Stimulated activated naive B cell treated with anti-CD40 and anti-IgM and Interleukin-4, amounts not matched to agents 10 μg/mL and 1 μg/mL and 100 μg/mL, for 72 hours (primary cell): ENCODE measurements at regions not wholly inside any gene's neighbourhood (a gene's known extent, or its start where the extent isn't known, plus 50 kb on each side); places are given as distances from the start of the nearest gene placed in this dataset.
"Not testable (repeated sequence)": the region's sequence is repeated elsewhere in the genome, so short reads cannot be mapped to it uniquely, and the experiment has no call there.

ENCODE experiments used
- ATAC-seq, 2 donors: fragments of 150-1000 bp; cut with Tn5 transposase; replicated peaks; 2 replicates each; pipeline ENCODE4 v1.10.0; 2021; ENCODE audit warnings: moderate library complexity in 1 of 2
- DNase-seq: peaks from one replicate; pipeline ENCODE4 v3.0.0; 2021
- H3K27ac Mint-ChIP-seq: one replicate; pipeline ENCODE4 v1.8.0; 2022; ENCODE audit warnings: mild to moderate bottlenecking, mixed read lengths
- H3K27me3 Mint-ChIP-seq, 2 donors: one replicate each; pipeline ENCODE4 v1.8.0; 2022; ENCODE audit warnings: mixed read lengths in 2 of 2
- H3K36me3 Mint-ChIP-seq, 2 donors: one replicate each; pipeline ENCODE4 v1.8.0; 2022; ENCODE audit warnings: mixed read lengths in 2 of 2, mild to moderate bottlenecking in 1 of 2
- H3K4me1 Mint-ChIP-seq, 2 donors: one replicate each; pipeline ENCODE4 v1.8.0; 2022; ENCODE audit warnings: mixed read lengths in 2 of 2, mild to moderate bottlenecking in 1 of 2
- H3K4me3 Mint-ChIP-seq, 2 donors: one replicate each; pipeline ENCODE4 v1.8.0; 2022; ENCODE audit warnings: mild to moderate bottlenecking in 2 of 2, mixed read lengths in 2 of 2, moderate library complexity in 1 of 2
- H3K9me3 Mint-ChIP-seq, 2 donors: one replicate each; pipeline ENCODE4 v1.8.0; 2022; ENCODE audit warnings: mixed read lengths in 2 of 2, mild to moderate bottlenecking in 1 of 2

- no peak for DNase-seq
- Mint-ChIP-seq H3K9me3 (peaks cover 2 to 4% of the 10 kb centered on the region in 2 donors), H3K27ac (no peak overlapping the region), H3K4me3 (no peak overlapping the region), H3K4me1 (no peaks in the 10 kb centered on the region), H3K36me3 (no peaks in the 10 kb centered on the region), H3K27me3 (peaks cover 0 to 10% of the 10 kb centered on the region in 2 donors)
- ATAC-seq, result no peak
Observed at GRCh38 chr7:91398341-91398740, 134.1 kb downstream of the FZD1 start.

DNA sequence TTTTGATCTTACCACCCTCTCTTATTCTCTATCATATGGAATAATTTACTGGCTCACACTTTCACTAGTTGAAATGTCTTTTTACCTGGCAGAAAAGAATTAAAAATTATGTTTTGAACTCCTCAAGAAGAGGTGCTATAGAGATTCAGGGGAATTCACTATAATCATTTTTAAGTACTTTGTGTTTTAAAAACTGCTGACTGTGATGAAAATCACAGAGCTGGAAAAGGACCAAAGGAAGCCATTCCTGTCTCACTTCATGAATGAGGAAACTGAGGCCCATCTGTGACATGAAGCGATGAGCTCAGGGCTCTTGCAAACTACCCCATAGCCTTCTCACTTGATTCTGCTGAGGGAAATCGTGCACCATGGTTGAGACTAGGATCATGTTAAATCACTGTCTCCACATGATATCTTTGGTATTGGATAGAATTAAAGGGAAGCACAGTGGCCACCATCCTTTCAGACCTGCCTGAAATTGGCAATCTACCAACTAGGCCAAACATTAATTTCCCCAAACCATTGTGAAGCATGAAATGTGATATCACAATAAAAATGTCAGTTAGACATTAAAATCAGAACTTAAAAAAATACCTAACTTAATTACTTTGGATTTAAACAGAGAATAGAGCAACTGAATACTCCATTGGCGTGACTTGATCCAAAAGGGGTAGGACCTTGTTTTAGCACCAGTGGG is 141.0 kb downstream of the FZD1 start:
- DNase-seq (no peak), ATAC-seq (no peak)
- Mint-ChIP-seq H3K4me3 (no peak overlapping the region), H3K9me3 (peaks cover 2 to 4% of the 10 kb centered on the region in 2 donors), H3K4me1 (no peaks in the 10 kb centered on the region), H3K36me3 (no peaks in the 10 kb centered on the region), H3K27ac (no peak overlapping the region), H3K27me3 (peaks cover 5 to 17% of the 10 kb centered on the region in 2 donors)

DNA sequence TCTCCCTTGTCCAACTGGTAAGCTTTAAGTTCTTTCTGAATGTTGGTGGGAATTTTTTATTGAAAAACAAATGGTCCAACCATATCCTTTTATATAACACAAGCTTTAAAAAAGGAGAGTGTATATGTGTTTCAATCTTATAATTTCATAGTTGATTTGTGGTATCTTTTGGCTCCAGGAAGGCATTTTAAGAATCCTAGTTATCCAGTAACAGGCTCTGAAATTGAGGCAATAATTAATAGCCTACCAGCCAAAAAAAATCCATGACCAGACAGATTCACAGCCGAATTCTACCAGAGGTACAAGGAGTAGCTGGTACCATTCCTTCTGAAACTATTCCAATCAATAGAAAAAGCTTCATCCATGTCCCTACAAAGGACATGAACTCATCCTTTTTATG is 141.6 kb downstream of the FZD1 start:
- peaks cover 5 to 17% of the 10 kb centered on the region in 2 donors for H3K27me3 Mint-ChIP-seq
- H3K4me3 Mint-ChIP-seq, H3K4me1 Mint-ChIP-seq, H3K36me3 Mint-ChIP-seq, H3K9me3 Mint-ChIP-seq, ATAC-seq, H3K27ac Mint-ChIP-seq, DNase-seq: not testable (repeated sequence)

GRCh38 chr7:91407942-91408341 is 143.7 kb downstream of the FZD1 start:
- Mint-ChIP-seq H3K4me3 (no peak overlapping the region), H3K4me1 (no peaks in the 10 kb centered on the region), H3K36me3 (no peaks in the 10 kb centered on the region), H3K27ac (no peak overlapping the region), H3K27me3 (peaks cover 5 to 7% of the 10 kb centered on the region in 2 donors), H3K9me3 (no peaks in the 10 kb centered on the region)
- ATAC-seq (no peak), DNase-seq (no peak)

DNA sequence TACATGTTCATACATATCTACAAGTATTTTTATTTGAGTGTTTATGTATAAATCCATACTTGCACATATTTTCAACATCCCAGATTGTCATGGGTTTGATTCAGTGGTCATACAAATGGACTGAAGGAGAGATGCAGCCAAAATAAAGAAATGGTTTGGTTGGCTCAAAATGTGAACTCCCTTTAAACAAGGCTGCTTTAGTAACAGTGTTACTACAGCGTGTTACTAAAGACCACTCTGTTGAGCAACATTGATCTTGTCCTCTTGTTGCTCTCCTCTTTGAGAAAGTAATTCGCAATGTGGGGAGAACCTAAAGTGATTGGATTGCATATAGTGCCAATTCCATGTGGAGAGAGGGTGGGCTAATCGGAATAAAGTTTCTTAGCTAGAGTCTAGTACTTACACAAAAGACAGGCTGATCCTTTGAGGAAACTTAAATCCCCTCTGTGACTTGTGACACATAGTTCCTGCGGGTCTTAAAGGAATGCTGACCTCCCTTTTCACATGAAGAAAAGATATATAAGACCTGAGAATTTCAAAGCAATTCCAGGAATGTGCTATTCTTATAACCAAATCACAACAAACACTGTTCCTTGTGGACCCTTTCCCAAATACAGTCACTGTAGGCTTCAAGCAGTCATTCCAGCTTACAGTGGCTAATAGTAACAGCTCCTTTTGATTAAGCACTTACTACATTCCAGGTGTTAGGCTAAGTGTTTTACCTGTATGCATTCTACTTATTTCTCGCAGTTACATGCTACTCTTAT is 144.3 kb downstream of the FZD1 start:
- DNase-seq (no peak), ATAC-seq (no peak)
- Mint-ChIP-seq H3K4me3 (no peak overlapping the region), H3K4me1 (no peaks in the 10 kb centered on the region), H3K9me3 (no peaks in the 10 kb centered on the region), H3K36me3 (no peaks in the 10 kb centered on the region), H3K27ac (no peak overlapping the region), H3K27me3 (peaks cover 3 to 8% of the 10 kb centered on the region in 2 donors)

GRCh38 chr7:91411060-91411459 is 146.8 kb downstream of the FZD1 start:
- Mint-ChIP-seq H3K36me3 (no peaks in the 10 kb centered on the region), H3K4me3 (no peak overlapping the region), H3K4me1 (no peaks in the 10 kb centered on the region), H3K9me3 (no peaks in the 10 kb centered on the region), H3K27me3 (peaks cover 0 to 5% of the 10 kb centered on the region in 2 donors), H3K27ac (no peak overlapping the region)
- ATAC-seq (no peak), DNase-seq (no peak)

- H3K27me3 Mint-ChIP-seq, result peaks cover 0 to 5% of the 10 kb centered on the region in 2 donors
- H3K4me1 Mint-ChIP-seq, result no peaks in the 10 kb centered on the region
- no peak overlapping the region for H3K27ac Mint-ChIP-seq
- H3K9me3 Mint-ChIP-seq, result no peaks in the 10 kb centered on the region
- ATAC-seq, result no peak
- H3K36me3 Mint-ChIP-seq, result no peaks in the 10 kb centered on the region
- H3K4me3 Mint-ChIP-seq, result no peak overlapping the region
- no peak for DNase-seq
Observed at GRCh38 chr7:91412298-91412697, 148.1 kb downstream of the FZD1 start.

DNA sequence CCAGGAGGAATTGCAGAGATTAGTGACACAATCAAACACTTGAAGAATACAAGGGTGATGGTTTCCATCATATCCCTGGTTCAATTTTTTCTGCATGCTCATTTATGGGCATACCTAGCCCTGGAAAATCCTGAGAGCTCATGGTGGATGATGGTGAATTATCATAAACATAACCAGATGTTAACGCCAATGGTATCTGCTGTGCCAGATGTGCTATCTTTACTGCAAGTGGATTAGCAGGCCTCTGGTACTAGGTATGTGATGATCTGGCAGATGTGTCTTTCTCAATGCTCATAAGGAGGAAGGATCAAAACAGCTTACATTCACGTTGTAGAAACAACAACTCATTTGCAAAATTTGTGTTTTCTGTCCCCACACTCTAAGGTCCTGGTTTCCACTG is 150.5 kb downstream of the FZD1 start:
- no peak for ATAC-seq
- Mint-ChIP-seq H3K4me3 (no peak overlapping the region), H3K27ac (no peak overlapping the region), H3K9me3 (no peaks in the 10 kb centered on the region), H3K4me1 (no peaks in the 10 kb centered on the region), H3K36me3 (no peaks in the 10 kb centered on the region), H3K27me3 (peaks cover 0 to 5% of the 10 kb centered on the region in 2 donors)
- DNase-seq, result no peak

DNA sequence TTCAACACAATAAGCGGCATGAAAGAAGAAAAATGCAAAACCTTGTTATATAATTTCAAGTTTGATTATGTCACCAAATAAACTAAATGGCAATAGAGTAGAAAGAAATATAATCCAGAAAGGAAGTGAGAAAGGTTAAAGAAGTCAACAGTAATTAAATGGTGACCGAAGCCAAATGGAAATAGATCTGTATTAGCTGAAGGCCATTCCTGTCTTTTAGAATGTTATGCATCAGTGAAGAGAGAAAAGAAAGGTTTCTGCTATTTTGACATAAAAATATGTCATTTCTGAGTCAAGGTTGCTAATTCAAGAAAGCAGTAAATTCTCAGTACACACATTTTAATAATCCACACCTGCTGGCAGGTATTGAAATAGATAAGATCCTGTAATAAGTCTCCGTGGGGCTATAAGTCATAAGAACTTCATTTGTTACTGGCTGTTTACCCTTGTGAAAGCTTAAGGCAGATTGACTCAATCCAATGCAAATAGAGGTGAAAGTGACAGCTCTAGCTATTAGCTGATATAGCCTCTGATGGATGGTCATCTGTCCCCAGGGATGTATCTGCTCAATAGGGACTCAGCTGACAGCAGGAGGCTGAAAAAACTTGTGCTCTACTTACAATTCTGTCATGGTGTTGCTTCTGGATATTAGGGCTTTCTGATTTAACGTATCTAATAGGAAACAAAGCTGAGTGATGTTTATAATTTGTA is 152.1 kb downstream of the FZD1 start:
- Mint-ChIP-seq H3K27ac (no peak overlapping the region), H3K27me3 (peaks cover 0 to 5% of the 10 kb centered on the region in 2 donors), H3K4me3 (no peak overlapping the region), H3K36me3 (no peaks in the 10 kb centered on the region), H3K4me1 (no peaks in the 10 kb centered on the region), H3K9me3 (no peaks in the 10 kb centered on the region)
- ATAC-seq (no peak), DNase-seq (no peak)

GRCh38 chr7:91420606-91421005 is 156.4 kb downstream of the FZD1 start:
- Mint-ChIP-seq H3K36me3 (no peaks in the 10 kb centered on the region), H3K4me3 (no peak overlapping the region), H3K27me3 (peaks cover 8 to 15% of the 10 kb centered on the region in 2 donors), H3K4me1 (peaks cover 0 to 3% of the 10 kb centered on the region in 2 donors), H3K27ac (no peak overlapping the region), H3K9me3 (no peaks in the 10 kb centered on the region)
- DNase-seq (no peak), ATAC-seq (no peak)

DNA sequence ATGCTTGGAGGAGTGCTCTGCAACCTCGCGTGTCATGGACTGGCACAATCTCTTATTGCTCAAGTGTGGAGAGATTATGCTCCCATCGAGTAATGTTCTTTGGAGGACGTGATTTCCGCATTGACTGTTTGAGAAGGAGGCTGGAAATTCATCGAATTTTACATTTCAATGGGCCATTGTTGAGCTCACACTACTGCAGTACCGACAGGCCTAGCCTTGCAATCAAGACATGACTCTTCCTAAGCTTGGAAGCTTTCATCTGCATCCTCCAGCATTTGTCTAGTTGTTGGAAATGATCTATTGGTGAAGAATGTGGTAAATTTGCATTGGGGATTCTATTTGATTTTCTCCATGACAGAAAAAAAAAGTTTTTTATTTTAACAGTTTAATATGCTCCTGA is 156.8 kb downstream of the FZD1 start:
- ATAC-seq, result no peak
- Mint-ChIP-seq H3K27me3 (peaks cover 8 to 16% of the 10 kb centered on the region in 2 donors), H3K4me1 (peaks cover 0 to 3% of the 10 kb centered on the region in 2 donors), H3K36me3 (no peaks in the 10 kb centered on the region), H3K27ac (no peak overlapping the region), H3K9me3 (no peaks in the 10 kb centered on the region), H3K4me3 (no peak overlapping the region)
- no peak for DNase-seq

GRCh38 chr7:91424371-91424770 is 160.1 kb downstream of the FZD1 start:
- peaks cover 0 to 3% of the 10 kb centered on the region in 2 donors for H3K4me1 Mint-ChIP-seq
- no peak for DNase-seq
- no peak overlapping the region for H3K4me3 Mint-ChIP-seq
- H3K27ac Mint-ChIP-seq, result no peak overlapping the region
- peaks cover 8 to 20% of the 10 kb centered on the region in 2 donors for H3K27me3 Mint-ChIP-seq
- no peaks in the 10 kb centered on the region for H3K9me3 Mint-ChIP-seq
- no peak for ATAC-seq
- H3K36me3 Mint-ChIP-seq, result no peaks in the 10 kb centered on the region

DNA sequence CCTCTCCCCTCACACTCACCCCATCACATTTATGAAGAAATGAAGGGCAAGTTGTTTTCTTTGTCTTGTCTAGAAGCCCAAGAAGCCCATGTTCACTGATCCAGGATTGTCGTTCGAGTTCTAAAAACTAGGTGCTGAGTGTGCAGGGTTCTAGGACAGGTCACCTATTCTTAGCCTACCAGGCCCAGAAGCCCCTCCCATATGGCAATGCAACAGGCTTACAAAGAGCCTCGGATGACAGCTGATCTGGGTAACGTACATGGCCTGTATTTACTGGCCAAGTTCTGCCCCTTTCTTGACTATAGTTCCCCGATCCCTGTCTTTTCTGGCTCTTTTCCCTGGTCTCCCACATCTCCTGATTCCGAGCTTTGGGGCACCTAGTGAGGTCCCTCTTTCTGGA is 160.9 kb downstream of the FZD1 start:
- H3K4me1 Mint-ChIP-seq, result peaks cover 0 to 3% of the 10 kb centered on the region in 2 donors
- H3K9me3 Mint-ChIP-seq, result no peaks in the 10 kb centered on the region
- H3K4me3 Mint-ChIP-seq, result no peak overlapping the region
- H3K27ac Mint-ChIP-seq, result no peak overlapping the region
- H3K36me3 Mint-ChIP-seq, result no peaks in the 10 kb centered on the region
- H3K27me3 Mint-ChIP-seq, result peaks cover 8 to 26% of the 10 kb centered on the region in 2 donors
- DNase-seq (no peak), ATAC-seq (no peak)

GRCh38 chr7:91427051-91427450 is 162.8 kb downstream of the FZD1 start:
- DNase-seq, result no peak
- no peaks in the 10 kb centered on the region for H3K36me3 Mint-ChIP-seq
- H3K4me3 Mint-ChIP-seq, result no peak overlapping the region
- peaks cover 8 to 26% of the 10 kb centered on the region in 2 donors for H3K27me3 Mint-ChIP-seq
- peaks cover 0 to 3% of the 10 kb centered on the region in 2 donors for H3K4me1 Mint-ChIP-seq
- ATAC-seq, result no peak
- H3K27ac Mint-ChIP-seq, result no peak overlapping the region
- H3K9me3 Mint-ChIP-seq, result peaks cover 0 to 3% of the 10 kb centered on the region in 2 donors
